ENCODE measurements at regions not wholly inside any gene's neighbourhood (a gene's known extent, or its start where the extent isn't known, plus 50 kb on each side); places are given as distances from the start of the nearest gene placed in this dataset.

GRCh38 chr1:182226618-182227017, 165.0 kb downstream of the GLUL start:
- no peaks in the 10 kb centered on the region for H3K36me3 ChIP-seq (ENCODE audit: control insufficient read depth, insufficient read depth, low read length)
- FAIRE-seq (no peak), DNase-seq (ENCODE audit: extremely low read depth in 1 of 4, low spot score in 3 of 4) (no peak), ATAC-seq (no peak)
- no peaks in the 10 kb centered on the region for H3K27me3 ChIP-seq (ENCODE audit: control insufficient read depth in 2 of 2, insufficient read depth in 2 of 2, low read length in 2 of 2)
- ChIA-PET POLR2A (interaction anchor here (1.2 to 1.3 kb wide), 2 partner anchors 23 to 162 kb away, joined by 4 read pairs; no protein-coding TSS in a partner anchor), CTCF (ENCODE audit: low intra/inter-chr PET ratio) (no interaction called here)
- H3K9ac ChIP-seq (ENCODE audit: insufficient read depth in 1 of 2, low read depth in 2 of 2, low read length in 2 of 2) = no peak overlapping the region
- H3K9me1 ChIP-seq (ENCODE audit: control insufficient read depth, insufficient read depth, low read length) = no peaks in the 10 kb centered on the region
- no peaks in the 10 kb centered on the region for H4K20me1 ChIP-seq (replicated peaks; ENCODE audit: control insufficient read depth, insufficient read depth, low read length)
- 57% methylated on average over 2 of the region's 2 CpGs for WGBS (ENCODE audit: insufficient coverage, low coverage, missing lambda C conversion rate)
- TF ChIP-seq ZNF407 (IDR thresholded peaks at IDR 0.05; ENCODE audit: low read depth) (no peak), GTF2A2 (tag; IDR thresholded peaks at IDR 0.05) (no peak), MAFK (IDR thresholded peaks at IDR 0.05; ENCODE audit: low read length) (peak; percentile 69; the same call in 1 of the 2 replicates), MAFG (tag; conservative IDR thresholded peaks at IDR 0.05) (peak; percentile 82), C11orf30 (IDR thresholded peaks at IDR 0.05; ENCODE audit: low read depth) (peak; percentile 90), CBX8 (IDR thresholded peaks at IDR 0.05; ENCODE audit: borderline replicate concordance, extremely low read depth, low read depth, low read length, poor library complexity, severe bottlenecking) (no peak), IRF9 (tag; IDR thresholded peaks at IDR 0.05) (no peak), MAFF (IDR thresholded peaks at IDR 0.05; ENCODE audit: low read length) (peak; percentile 63; the same call in 1 of the 2 replicates), ZNF316 (IDR thresholded peaks at IDR 0.05) (peak; percentile 95)
- no peak overlapping the region for H3K4me3 ChIP-seq
- H3K27ac ChIP-seq (ENCODE audit: extremely low read depth, low read depth, low read length) = no peak overlapping the region
- H3K4me1 ChIP-seq (replicated peaks in 1 of 2; ENCODE audit: control insufficient read depth in 2 of 2, insufficient read depth in 2 of 2, low read length in 2 of 2) = peaks cover 0 to 1% of the 10 kb centered on the region in 2 experiments; a peak in 3 of 5 replicates
- H3K79me2 ChIP-seq (ENCODE audit: control insufficient read depth, insufficient read depth, low read length) = no peaks in the 10 kb centered on the region
- no peaks in the 10 kb centered on the region for H3K9me3 ChIP-seq (replicated peaks; ENCODE audit: control insufficient read depth, insufficient read depth, low read depth, low read length)
- in situ Hi-C loops (cut with MboI) (no loop called here), intact Hi-C loops (cut with micrococcal nuclease) (no loop called here)
- H2AFZ ChIP-seq (ENCODE audit: low read depth, low read length) = no peak overlapping the region
- BruUV-seq (replicated peaks) = no TSS peak
- H3K4me2 ChIP-seq (ENCODE audit: insufficient read depth, low read length) = no peak overlapping the region

All from K562 (cell line).